Glutamatergic neuron (in vitro differentiated cells): ENCODE measurements at regions not wholly inside any gene's neighbourhood (a gene's known extent, or its start where the extent isn't known, plus 50 kb on each side); places are given as distances from the start of the nearest gene placed in this dataset.

Source experiments
- DNase-seq: peaks from one replicate; pipeline ENCODE4 v3.0.0; 2022
- H3K27ac Mint-ChIP-seq: one replicate; pipeline ENCODE4 v1.8.0; 2020; ENCODE audit warnings: mild to moderate bottlenecking, mixed read lengths, inconsistent platforms; ENCODE audit not compliant: unreplicated experiment
- H3K27me3 Mint-ChIP-seq: one replicate; pipeline ENCODE4 v1.8.0; 2020; ENCODE audit warnings: mild to moderate bottlenecking, moderate library complexity, mixed read lengths, inconsistent platforms; ENCODE audit not compliant: unreplicated experiment
- H3K36me3 Mint-ChIP-seq: one replicate; pipeline ENCODE4 v1.8.0; 2020; ENCODE audit warnings: mild to moderate bottlenecking, mixed read lengths, inconsistent platforms; ENCODE audit not compliant: unreplicated experiment
- H3K4me1 Mint-ChIP-seq: one replicate; pipeline ENCODE4 v1.8.0; 2020; ENCODE audit warnings: mild to moderate bottlenecking, low read depth, mixed read lengths, inconsistent platforms; ENCODE audit not compliant: unreplicated experiment
- H3K4me3 Mint-ChIP-seq: one replicate; pipeline ENCODE4 v1.8.0; 2020; ENCODE audit warnings: mild to moderate bottlenecking, mixed read lengths, inconsistent platforms; ENCODE audit not compliant: unreplicated experiment
- H3K9me3 Mint-ChIP-seq: one replicate; pipeline ENCODE4 v1.8.0; 2020; ENCODE audit warnings: mild to moderate bottlenecking, moderate library complexity, mixed read lengths, inconsistent platforms; ENCODE audit not compliant: unreplicated experiment
- TF ChIP-seq, protein P1 (sequence below): fragments of 200-600 bp; sonication (generic); IDR thresholded peaks from one replicate; pipeline ENCODE4 v1.5.0; 2021; ENCODE audit not compliant: partially characterized antibody, unreplicated experiment

DNA sequence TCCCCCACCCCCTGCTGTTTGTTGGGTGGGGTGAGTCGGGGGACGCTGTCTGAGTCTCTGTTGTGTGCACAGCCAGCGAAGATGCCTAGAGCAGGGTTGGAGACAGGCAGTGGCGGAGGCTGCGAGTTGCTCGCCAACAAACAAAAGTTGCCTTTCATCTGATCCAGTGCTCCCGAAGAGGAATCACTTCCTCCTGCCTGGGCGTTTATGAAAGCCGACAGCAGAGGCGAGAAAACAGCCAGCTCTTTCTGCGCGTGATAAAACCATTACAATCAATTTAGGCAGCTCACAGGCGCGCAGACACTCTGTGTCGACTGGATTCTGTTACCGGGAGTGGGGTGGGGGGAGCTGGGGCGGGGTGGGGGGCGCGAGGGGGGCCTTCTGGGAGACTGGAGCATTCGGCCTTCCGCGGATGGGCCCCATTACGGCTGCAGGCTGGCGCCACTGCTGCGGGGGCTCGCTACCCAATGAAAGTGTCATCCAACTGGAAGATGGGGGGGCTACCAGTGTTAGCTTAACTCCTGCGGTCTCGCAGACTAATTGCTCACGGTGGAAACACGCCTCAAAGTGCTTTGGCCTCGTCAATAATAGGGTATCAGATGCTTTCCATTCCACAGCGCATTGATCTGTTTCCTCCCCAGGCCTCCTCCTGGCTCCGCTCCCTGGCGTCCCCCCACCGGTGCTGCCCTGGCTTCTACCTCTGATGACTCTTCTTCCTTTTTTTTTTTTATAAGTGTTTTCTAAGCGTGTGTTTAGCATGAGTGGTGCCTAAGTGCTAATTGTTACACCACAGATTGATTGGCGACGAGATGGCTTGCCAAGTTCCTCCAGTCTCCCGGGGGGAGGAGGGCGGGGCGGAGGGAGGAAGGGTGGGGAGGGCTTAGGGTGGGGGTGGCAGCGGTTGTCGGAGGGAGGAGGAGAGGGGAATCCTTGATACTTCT lies 678.4 kb downstream of the MED13L start:
- H3K4me3 Mint-ChIP-seq, result no peak overlapping the region
- H3K4me1 Mint-ChIP-seq, result peaks cover 19% of the 10 kb centered on the region
- H3K27ac Mint-ChIP-seq, result peak overlapping the region; percentile 77
- no peaks in the 10 kb centered on the region for H3K36me3 Mint-ChIP-seq
- H3K9me3 Mint-ChIP-seq, result peaks cover 1% of the 10 kb centered on the region
- peak; percentile 73 for DNase-seq
- TF ChIP-seq, protein P1, sequence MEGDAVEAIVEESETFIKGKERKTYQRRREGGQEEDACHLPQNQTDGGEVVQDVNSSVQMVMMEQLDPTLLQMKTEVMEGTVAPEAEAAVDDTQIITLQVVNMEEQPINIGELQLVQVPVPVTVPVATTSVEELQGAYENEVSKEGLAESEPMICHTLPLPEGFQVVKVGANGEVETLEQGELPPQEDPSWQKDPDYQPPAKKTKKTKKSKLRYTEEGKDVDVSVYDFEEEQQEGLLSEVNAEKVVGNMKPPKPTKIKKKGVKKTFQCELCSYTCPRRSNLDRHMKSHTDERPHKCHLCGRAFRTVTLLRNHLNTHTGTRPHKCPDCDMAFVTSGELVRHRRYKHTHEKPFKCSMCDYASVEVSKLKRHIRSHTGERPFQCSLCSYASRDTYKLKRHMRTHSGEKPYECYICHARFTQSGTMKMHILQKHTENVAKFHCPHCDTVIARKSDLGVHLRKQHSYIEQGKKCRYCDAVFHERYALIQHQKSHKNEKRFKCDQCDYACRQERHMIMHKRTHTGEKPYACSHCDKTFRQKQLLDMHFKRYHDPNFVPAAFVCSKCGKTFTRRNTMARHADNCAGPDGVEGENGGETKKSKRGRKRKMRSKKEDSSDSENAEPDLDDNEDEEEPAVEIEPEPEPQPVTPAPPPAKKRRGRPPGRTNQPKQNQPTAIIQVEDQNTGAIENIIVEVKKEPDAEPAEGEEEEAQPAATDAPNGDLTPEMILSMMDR, result no peak
- H3K27me3 Mint-ChIP-seq, result peaks cover 4% of the 10 kb centered on the region

- Mint-ChIP-seq H3K27me3 (peaks cover 4% of the 10 kb centered on the region), H3K27ac (no peak overlapping the region), H3K9me3 (peaks cover 1% of the 10 kb centered on the region), H3K36me3 (no peaks in the 10 kb centered on the region), H3K4me1 (peaks cover 19% of the 10 kb centered on the region), H3K4me3 (no peak overlapping the region)
- TF ChIP-seq, protein P1, result no peak
- no peak for DNase-seq
These were observed 680.3 kb downstream of the MED13L start for GRCh38 chr12:115597157-115597712.

DNA sequence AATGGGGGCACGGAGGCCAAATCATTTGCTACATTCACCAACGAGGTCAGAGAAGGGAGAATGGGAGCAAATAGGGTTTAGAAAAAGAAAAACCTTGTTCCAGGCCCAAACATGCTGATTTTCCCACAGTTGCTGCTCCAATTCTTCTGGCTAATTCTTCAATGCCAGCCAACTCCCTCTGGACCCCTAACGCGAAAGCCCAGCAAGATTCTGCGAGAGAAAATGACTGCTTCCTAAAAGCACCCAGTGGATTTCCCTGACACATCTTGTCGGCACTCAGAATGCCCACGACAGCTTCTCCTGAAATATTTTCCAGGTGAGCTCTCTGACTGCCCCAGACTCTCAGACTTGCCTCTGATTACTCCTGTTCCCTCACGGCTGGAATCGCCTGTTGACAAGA lies 689.4 kb downstream of the MED13L start:
- no peaks in the 10 kb centered on the region for H3K4me1 Mint-ChIP-seq
- no peak for DNase-seq
- TF ChIP-seq, protein P1, result no peak
- H3K27ac Mint-ChIP-seq, result no peak overlapping the region
- H3K4me3 Mint-ChIP-seq, result no peak overlapping the region
- H3K9me3 Mint-ChIP-seq, result peaks cover 3% of the 10 kb centered on the region
- no peaks in the 10 kb centered on the region for H3K36me3 Mint-ChIP-seq
- peaks cover 1% of the 10 kb centered on the region for H3K27me3 Mint-ChIP-seq

DNA sequence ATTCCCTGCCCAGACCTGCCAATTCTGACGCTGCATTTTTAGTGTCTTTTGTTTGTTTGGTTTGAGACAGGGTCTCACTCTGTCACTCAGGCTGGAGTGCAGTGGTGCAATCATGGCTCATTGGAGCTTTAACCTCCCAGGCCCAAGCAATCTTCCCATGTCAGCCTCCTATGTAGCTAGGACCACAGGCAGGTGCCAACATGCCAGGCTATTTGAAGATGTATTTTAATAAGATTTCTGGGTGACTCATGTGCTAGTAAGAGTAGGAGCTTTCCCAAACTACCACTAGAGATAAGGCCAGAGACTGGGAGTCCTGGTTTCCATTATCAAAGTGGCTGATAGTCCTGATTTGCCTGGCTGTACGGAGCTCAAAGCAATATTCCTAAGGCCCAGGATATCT lies 693.3 kb downstream of the MED13L start:
- Mint-ChIP-seq H3K4me1 (no peaks in the 10 kb centered on the region), H3K9me3 (peaks cover 3% of the 10 kb centered on the region), H3K27me3 (peaks cover 1% of the 10 kb centered on the region), H3K27ac (no peak overlapping the region), H3K4me3 (no peak overlapping the region), H3K36me3 (no peaks in the 10 kb centered on the region)
- DNase-seq, result no peak
- TF ChIP-seq, protein P1, result no peak

DNA sequence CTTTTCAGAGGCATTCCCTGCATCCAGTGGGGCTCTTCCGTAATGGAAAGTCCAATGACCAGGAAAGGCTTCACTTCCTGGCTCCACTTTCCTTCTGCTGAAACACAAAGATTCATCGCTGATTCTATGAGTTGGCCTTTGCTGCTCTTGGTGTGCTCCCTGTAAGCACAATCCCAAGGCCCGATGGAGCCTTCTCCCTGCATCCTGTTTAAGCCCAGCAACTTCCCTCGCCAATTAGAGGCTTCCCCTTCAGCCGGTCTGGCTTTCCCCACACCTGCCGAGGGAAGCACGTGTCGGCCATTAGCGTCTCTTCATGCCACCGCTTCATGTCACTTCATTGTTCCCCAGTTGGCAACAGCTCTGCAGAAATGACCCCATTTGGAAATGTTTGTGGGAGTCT lies 693.9 kb downstream of the MED13L start:
- no peaks in the 10 kb centered on the region for H3K4me1 Mint-ChIP-seq
- H3K9me3 Mint-ChIP-seq, result peaks cover 3% of the 10 kb centered on the region
- peaks cover 1% of the 10 kb centered on the region for H3K27me3 Mint-ChIP-seq
- no peak overlapping the region for H3K4me3 Mint-ChIP-seq
- TF ChIP-seq, protein P1, result no peak
- no peaks in the 10 kb centered on the region for H3K36me3 Mint-ChIP-seq
- H3K27ac Mint-ChIP-seq, result no peak overlapping the region
- DNase-seq, result no peak
